AG04450 (cell line): ENCODE measurements at regions not wholly inside any gene's neighbourhood (a gene's known extent, or its start where the extent isn't known, plus 50 kb on each side); places are given as distances from the start of the nearest gene placed in this dataset.

ENCODE experiments used
- CTCF ChIA-PET: fragments of 300-600, 350-600 bp; formaldehyde crosslinking; extraction: SDS; loops from one replicate; lab custom pipeline; 2022; ENCODE audit warnings: antibody characterized with exemption, inconsistent platforms; lab: Charles Lee
- POLR2A ChIA-PET: fragments of 350-600 bp; formaldehyde crosslinking; extraction: SDS; loops from one replicate; lab custom pipeline; 2021; ENCODE audit warnings: antibody characterized with exemption, inconsistent platforms; lab: Yijun Ruan, JAX
- DNase-seq: peaks from one replicate; pipeline ENCODE4 v3.0.0-alpha.2; 2011; ENCODE audit warnings: low read depth, low spot score
- H3K27ac ChIP-seq: one replicate; pipeline ENCODE4 v1.5.1; 2012; ENCODE audit warnings: low read depth, low read length, control low read depth
- H3K27me3 ChIP-seq: one replicate; pipeline ENCODE4 v1.6.0; 2012; ENCODE audit warnings: low read length; ENCODE audit not compliant: control insufficient read depth, insufficient read depth
- H3K4me3 ChIP-seq: 2 replicates; pipeline ENCODE4 v1.5.1; 2011; ENCODE audit warnings: mild to moderate bottlenecking, low read depth, low read length, control low read depth
- H3K9me3 ChIP-seq: 2 replicates; pipeline ENCODE4 v1.5.1; 2012; ENCODE audit warnings: low read length; ENCODE audit not compliant: control insufficient read depth, insufficient read depth
- CTCF ChIP-seq: IDR thresholded peaks from 2 replicates; pipeline ENCODE4 v1.5.1; 2011; ENCODE audit warnings: low read depth, low read length, control low read depth, inconsistent platforms

GRCh38 chr9:86637515-86637914 is 283.3 kb upstream of the TUT7 start:
- POLR2A ChIA-PET: interaction anchor here (0.6 kb wide), 1 partner anchor 144 kb away, joined by 3 read pairs; no protein-coding TSS in a partner anchor
- no peak overlapping the region for H3K4me3 ChIP-seq
- no peaks in the 10 kb centered on the region for H3K9me3 ChIP-seq
- DNase-seq: no peak
- TF ChIP-seq CTCF: peak; percentile 84
- no peak overlapping the region for H3K27ac ChIP-seq
- peaks cover 2% of the 10 kb centered on the region for H3K27me3 ChIP-seq
- CTCF ChIA-PET: interaction anchor here (0.6 to 3.0 kb wide), 28 partner anchors 10 to 688 kb away, joined by 3 to 25 read pairs (median 4); partner anchors contain the start of gene GAS1

GRCh38 chr9:86636519-86636918 is 282.3 kb upstream of the TUT7 start:
- no peak overlapping the region for H3K4me3 ChIP-seq
- DNase-seq: no peak
- H3K9me3 ChIP-seq: no peaks in the 10 kb centered on the region
- POLR2A ChIA-PET: no interaction called here
- H3K27me3 ChIP-seq: no peaks in the 10 kb centered on the region
- H3K27ac ChIP-seq: no peak overlapping the region
- TF ChIP-seq CTCF: no peak
- CTCF ChIA-PET: interaction anchor here (2.5 to 3.0 kb wide), 2 partner anchors 9 to 149 kb away, joined by 17 to 25 read pairs; no protein-coding TSS in a partner anchor

- ChIA-PET POLR2A (no interaction called here), CTCF (interaction anchor here (3.0 kb wide), 1 partner anchor 149 kb away, joined by 25 read pairs; no protein-coding TSS in a partner anchor)
- Histone ChIP-seq H3K27me3 (no peaks in the 10 kb centered on the region), H3K4me3 (no peak overlapping the region), H3K27ac (no peak overlapping the region), H3K9me3 (no peaks in the 10 kb centered on the region)
- TF ChIP-seq CTCF: 0 out of 2 replicates have a peak, but pooled peaks have one; percentile 12
- no peak for DNase-seq
Measured at GRCh38 chr9:86636038-86636437, 281.8 kb upstream of the TUT7 start.

GRCh38 chr9:86634501-86634900 is 280.3 kb upstream of the TUT7 start:
- DNase-seq: no peak
- ChIA-PET POLR2A (no interaction called here), CTCF (no interaction called here)
- no peak overlapping the region for H3K4me3 ChIP-seq
- no peak for TF ChIP-seq CTCF
- H3K27me3 ChIP-seq: no peaks in the 10 kb centered on the region
- no peak overlapping the region for H3K27ac ChIP-seq
- no peaks in the 10 kb centered on the region for H3K9me3 ChIP-seq

GRCh38 chr9:86633945-86634344 is 279.7 kb upstream of the TUT7 start:
- H3K4me3 ChIP-seq: no peak overlapping the region
- CTCF ChIA-PET: no interaction called here
- POLR2A ChIA-PET: no interaction called here
- no peak overlapping the region for H3K27ac ChIP-seq
- TF ChIP-seq CTCF: no peak
- H3K9me3 ChIP-seq: no peaks in the 10 kb centered on the region
- no peaks in the 10 kb centered on the region for H3K27me3 ChIP-seq
- DNase-seq: no peak
